Mesothelial cell of epicardium (in vitro differentiated cells): ENCODE measurements at regions not wholly inside any gene's neighbourhood (a gene's known extent, or its start where the extent isn't known, plus 50 kb on each side); places are given as distances from the start of the nearest gene placed in this dataset.

Source experiments
- DNase-seq, 2 experiments: peaks; one replicate each; pipeline ENCODE4 v3.0.0; 2021; ENCODE audit warnings: low spot score in 2 of 2; ENCODE audit not compliant: unreplicated experiment in 2 of 2
- H3K27ac Mint-ChIP-seq: 2 replicates; pipeline ENCODE4 v1.8.0; 2021; ENCODE audit warnings: mixed read lengths
- H3K27me3 Mint-ChIP-seq: 2 replicates; pipeline ENCODE4 v1.8.0; 2021; ENCODE audit warnings: low read depth, mixed read lengths
- H3K36me3 Mint-ChIP-seq: 2 replicates; pipeline ENCODE4 v1.8.0; 2021; ENCODE audit warnings: mixed read lengths
- H3K4me1 Mint-ChIP-seq: 2 replicates; pipeline ENCODE4 v1.8.0; 2021; ENCODE audit warnings: mixed read lengths
- H3K4me3 Mint-ChIP-seq: 2 replicates; pipeline ENCODE4 v1.8.0; 2021; ENCODE audit warnings: mild to moderate bottlenecking, moderate library complexity, mixed read lengths
- H3K9me3 Mint-ChIP-seq: 2 replicates; pipeline ENCODE4 v1.8.0; 2021; ENCODE audit warnings: mixed read lengths
- CTCF ChIP-seq: fragments of 200-600 bp; sonication (generic); IDR thresholded peaks from one replicate; pipeline ENCODE4 v1.5.0; 2021; ENCODE audit warnings: antibody characterized with exemption; ENCODE audit not compliant: unreplicated experiment

DNA sequence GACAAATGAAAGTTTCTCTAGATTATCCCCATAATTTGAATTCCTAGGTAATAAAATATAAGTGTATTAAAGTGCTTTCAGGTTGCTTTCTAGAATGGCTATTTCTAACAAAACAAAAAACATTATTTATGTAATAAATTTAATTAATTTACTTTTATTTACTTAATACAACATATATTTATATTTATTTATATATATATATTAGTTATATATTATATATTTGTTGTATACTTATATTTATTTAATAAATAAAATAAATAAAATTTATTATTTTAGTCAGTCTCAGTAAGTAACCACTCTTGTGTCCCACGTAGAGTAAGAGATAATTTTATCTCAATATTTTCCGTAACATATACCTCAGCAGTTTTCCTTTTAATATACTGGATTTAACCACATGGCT lies 1031.6 kb upstream of the CNTN5 start:
- Mint-ChIP-seq H3K36me3 (no peaks in the 10 kb centered on the region), H3K27me3 (no peaks in the 10 kb centered on the region), H3K9me3 (peaks cover 5% of the 10 kb centered on the region), H3K4me1 (peaks cover 6% of the 10 kb centered on the region), H3K4me3 (no peak overlapping the region), H3K27ac (no peak overlapping the region)
- DNase-seq: no peak
- no peak for TF ChIP-seq CTCF

DNA sequence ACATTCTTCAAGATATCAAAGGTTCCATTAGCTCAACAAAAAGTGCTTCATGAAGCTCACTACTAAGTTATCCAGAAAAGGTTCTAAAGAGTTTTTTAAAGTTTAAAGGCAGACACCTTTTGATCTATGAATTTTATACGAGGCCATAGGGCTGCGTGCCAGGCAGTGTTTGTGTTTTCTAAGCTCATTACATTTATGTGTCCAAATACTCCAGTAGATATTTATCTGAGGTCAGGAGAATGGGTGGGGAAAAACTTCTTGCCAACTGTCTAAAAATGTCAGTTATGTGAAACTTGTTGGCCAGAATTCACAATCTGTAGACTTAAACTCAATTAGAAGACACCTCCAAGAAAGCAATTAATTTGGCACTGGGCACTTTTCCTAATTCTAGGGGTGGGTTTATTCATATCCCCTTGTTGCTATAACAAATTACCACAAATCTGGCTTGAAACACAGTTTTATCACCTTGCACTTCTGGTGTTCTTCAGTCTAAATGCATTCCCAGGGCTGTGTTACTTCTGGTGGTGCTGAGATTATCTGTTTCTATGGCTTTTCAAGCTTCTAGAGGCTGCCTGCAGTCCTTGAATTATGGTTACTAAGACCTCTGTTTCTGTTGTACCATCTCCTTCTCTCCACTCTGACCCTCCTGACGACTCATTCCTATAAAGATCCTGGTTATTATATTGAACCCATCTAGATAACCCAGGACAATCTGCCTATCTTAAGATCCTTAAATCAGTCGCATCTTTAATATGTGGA lies 1030.4 kb upstream of the CNTN5 start:
- H3K4me3 Mint-ChIP-seq: no peak overlapping the region
- H3K27me3 Mint-ChIP-seq: no peaks in the 10 kb centered on the region
- DNase-seq: no peak
- peaks cover 6% of the 10 kb centered on the region for H3K4me1 Mint-ChIP-seq
- no peak overlapping the region for H3K27ac Mint-ChIP-seq
- H3K36me3 Mint-ChIP-seq: no peaks in the 10 kb centered on the region
- H3K9me3 Mint-ChIP-seq: peaks cover 5% of the 10 kb centered on the region
- no peak for TF ChIP-seq CTCF

- Mint-ChIP-seq H3K36me3 (no peaks in the 10 kb centered on the region), H3K27me3 (no peaks in the 10 kb centered on the region)
These were observed 1027.2 kb upstream of the CNTN5 start for GRCh38 chr11:97993562-97993961.

GRCh38 chr11:97995874-97996273 lies 1024.9 kb upstream of the CNTN5 start:
- H3K4me1 Mint-ChIP-seq: no peaks in the 10 kb centered on the region

More at GRCh38 chr11:97993562-97993961, 1027.2 kb upstream of the CNTN5 start:
- Mint-ChIP-seq H3K27ac (no peak overlapping the region), H3K4me3 (no peak overlapping the region), H3K9me3 (peaks cover 5% of the 10 kb centered on the region), H3K4me1 (peaks cover 6% of the 10 kb centered on the region)
- TF ChIP-seq CTCF: no peak
- DNase-seq: no peak

GRCh38 chr11:97996762-97997161 lies 1024.0 kb upstream of the CNTN5 start:
- TF ChIP-seq CTCF: no peak
- no peaks in the 10 kb centered on the region for H3K4me1 Mint-ChIP-seq
- no peak overlapping the region for H3K4me3 Mint-ChIP-seq
- DNase-seq: no peak
- no peak overlapping the region for H3K27ac Mint-ChIP-seq
- H3K27me3 Mint-ChIP-seq: no peaks in the 10 kb centered on the region
- peaks cover 5% of the 10 kb centered on the region for H3K9me3 Mint-ChIP-seq
- no peaks in the 10 kb centered on the region for H3K36me3 Mint-ChIP-seq

More at GRCh38 chr11:97995874-97996273, 1024.9 kb upstream of the CNTN5 start:
- no peak for TF ChIP-seq CTCF
- Mint-ChIP-seq H3K9me3 (peaks cover 5% of the 10 kb centered on the region), H3K27ac (no peak overlapping the region), H3K36me3 (no peaks in the 10 kb centered on the region), H3K4me3 (no peak overlapping the region), H3K27me3 (no peaks in the 10 kb centered on the region)
- DNase-seq: no peak
